Choroid plexus epithelial cell (primary cell): ENCODE measurements at regions not wholly inside any gene's neighbourhood (a gene's known extent, or its start where the extent isn't known, plus 50 kb on each side); places are given as distances from the start of the nearest gene placed in this dataset.

Experiments
- DNase-seq: peaks from one replicate; pipeline ENCODE4 v3.0.0-alpha.2; 2010; ENCODE audit warnings: low read depth
- H3K4me3 ChIP-seq: 2 replicates; pipeline ENCODE4 v1.5.1; 2011; ENCODE audit warnings: low read depth, mild to moderate bottlenecking, control low read depth, low read length, moderate library complexity
- CTCF ChIP-seq: conservative IDR thresholded peaks from 2 replicates; pipeline ENCODE4 v1.5.1; 2011; ENCODE audit warnings: low read depth, mild to moderate bottlenecking, control low read depth, inconsistent platforms, low read length, moderate library complexity

- DNase-seq: no peak
- no peak overlapping the region for H3K4me3 ChIP-seq
- no peak for TF ChIP-seq CTCF
Observed at GRCh38 chr6:43869792-43870659, 100.0 kb downstream of the VEGFA start.

GRCh38 chr6:43869079-43869710, 99.2 kb downstream of the VEGFA start:
- H3K4me3 ChIP-seq: no peak overlapping the region
- DNase-seq: no peak
- no peak for TF ChIP-seq CTCF

GRCh38 chr6:43868467-43868866, 98.5 kb downstream of the VEGFA start:
- DNase-seq: no peak
- H3K4me3 ChIP-seq: no peak overlapping the region
- TF ChIP-seq CTCF: no peak

GRCh38 chr6:43867996-43868395, 98.0 kb downstream of the VEGFA start:
- TF ChIP-seq CTCF: no peak
- no peak for DNase-seq
- no peak overlapping the region for H3K4me3 ChIP-seq

- no peak for TF ChIP-seq CTCF
- DNase-seq: no peak
- H3K4me3 ChIP-seq: no peak overlapping the region
Observed at GRCh38 chr6:43867246-43867645, 97.2 kb downstream of the VEGFA start.

GRCh38 chr6:43865932-43866645, 96.1 kb downstream of the VEGFA start:
- TF ChIP-seq CTCF: no peak
- no peak for DNase-seq
- H3K4me3 ChIP-seq: no peak overlapping the region
